ENCODE measurements at regions not wholly inside any gene's neighbourhood (a gene's known extent, or its start where the extent isn't known, plus 50 kb on each side); places are given as distances from the start of the nearest gene placed in this dataset.

DNA sequence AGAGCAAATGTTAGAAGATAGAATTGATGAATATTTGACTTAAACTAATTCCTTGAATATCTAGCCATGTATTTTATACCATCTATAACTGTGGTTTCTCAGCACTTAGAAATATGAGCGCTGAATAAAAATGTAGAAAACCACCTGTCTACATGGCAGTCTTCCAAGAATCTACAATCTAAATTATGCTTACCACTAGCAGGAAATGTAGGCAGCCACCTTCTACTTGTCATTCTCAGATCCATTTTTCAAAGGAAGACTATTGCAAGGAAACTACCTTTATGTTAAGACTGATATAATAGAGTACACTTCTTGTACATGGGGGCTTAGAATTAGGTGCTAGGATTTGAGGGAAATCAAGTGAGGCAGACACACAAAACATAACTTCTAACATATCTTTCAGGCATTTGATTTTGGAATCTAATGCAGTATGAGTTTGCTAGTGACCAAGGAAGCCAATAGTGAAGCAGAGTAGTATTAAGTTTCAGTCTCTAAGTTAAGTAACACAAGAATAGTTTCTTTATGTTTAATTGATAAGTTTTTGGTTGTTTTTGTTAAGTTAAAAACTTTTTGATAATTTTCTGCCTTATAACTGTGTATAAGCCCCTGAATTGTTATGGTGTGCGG lies 175.9 kb upstream of the ITGA4 start:
- Histone ChIP-seq H3K9ac (ENCODE audit: low read depth, low read length) (no peak overlapping the region), H4K8ac (ENCODE audit: low read depth in 2 of 2, low read length in 2 of 2) (no peak overlapping the region), H3K14ac (replicated peaks; ENCODE audit: low read depth, low read length) (no peak overlapping the region), H3K56ac (ENCODE audit: extremely low read depth, insufficient read depth, low read length) (no peak overlapping the region), H3K9me1 (ENCODE audit: insufficient read depth, low read length) (no peaks in the 10 kb centered on the region), H3K4me3 (ENCODE audit: insufficient read depth, low read depth, low read length) (no peak overlapping the region), H2AK9ac (replicated peaks; ENCODE audit: low read depth, low read length, poor library complexity) (no peak overlapping the region), H3K9me3 (ENCODE audit: control insufficient read depth, insufficient read depth, low read length) (no peaks in the 10 kb centered on the region), H3K36me3 (ENCODE audit: control insufficient read depth, insufficient read depth, low read length) (no peaks in the 10 kb centered on the region), H4K91ac (ENCODE audit: insufficient read depth, low read depth, low read length) (no peak overlapping the region), H2BK5ac (ENCODE audit: low read depth, low read length, poor library complexity, severe bottlenecking) (no peak overlapping the region), H2AK5ac (ENCODE audit: low read depth, low read length) (no peak overlapping the region), H2BK20ac (ENCODE audit: low read depth, low read length) (no peak overlapping the region), H4K20me1 (ENCODE audit: insufficient read depth, low read length) (no peaks in the 10 kb centered on the region), H3K79me1 (ENCODE audit: low read depth in 1 of 2, low read length in 2 of 2) (no peaks in the 10 kb centered on the region), H4K5ac (ENCODE audit: low read depth, low read length) (no peak overlapping the region), H2BK120ac (ENCODE audit: low read depth, low read length) (no peak overlapping the region), H3K27ac (ENCODE audit: insufficient read depth, low read length) (no peak overlapping the region), H3K4ac (ENCODE audit: low read depth, low read length) (no peak overlapping the region), H2AFZ (replicated peaks; ENCODE audit: low read length, poor library complexity) (no peak overlapping the region), H3K23ac (ENCODE audit: low read depth, low read length) (no peak overlapping the region), H3K27me3 (ENCODE audit: control insufficient read depth, insufficient read depth, low read length) (no peaks in the 10 kb centered on the region), H3K18ac (ENCODE audit: low read depth, low read length) (no peak overlapping the region), H3K4me2 (ENCODE audit: low read depth, low read length) (no peak overlapping the region), H3K4me1 (ENCODE audit: control insufficient read depth, insufficient read depth, low read length) (no peaks in the 10 kb centered on the region), H2BK15ac (ENCODE audit: low read depth, low read length) (no peak overlapping the region)
- intact Hi-C loops (cut with micrococcal nuclease) = no loop called here
- DNase-seq (no peak), ATAC-seq (ENCODE audit: low read depth) (no peak)
- POLR2A ChIA-PET (ENCODE audit: unreplicated experiment) = no interaction called here
- CTCF ChIA-PET = no interaction called here
- no TSS peak for BruUV-seq (replicated peaks)
- in situ Hi-C loops (cut with MboI; ENCODE audit: low sequenced_read_pairs) = no loop called here
- no peak for TF ChIP-seq CHD1 (IDR thresholded peaks at IDR 0.05; ENCODE audit: low read depth, low read length)
- TF ChIP-seq, protein P1, sequence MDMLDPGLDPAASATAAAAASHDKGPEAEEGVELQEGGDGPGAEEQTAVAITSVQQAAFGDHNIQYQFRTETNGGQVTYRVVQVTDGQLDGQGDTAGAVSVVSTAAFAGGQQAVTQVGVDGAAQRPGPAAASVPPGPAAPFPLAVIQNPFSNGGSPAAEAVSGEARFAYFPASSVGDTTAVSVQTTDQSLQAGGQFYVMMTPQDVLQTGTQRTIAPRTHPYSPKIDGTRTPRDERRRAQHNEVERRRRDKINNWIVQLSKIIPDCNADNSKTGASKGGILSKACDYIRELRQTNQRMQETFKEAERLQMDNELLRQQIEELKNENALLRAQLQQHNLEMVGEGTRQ (IDR thresholded peaks at IDR 0.05; ENCODE audit: low read depth, low read length) = no peak
- TF ChIP-seq BHLHE40 (IDR thresholded peaks at IDR 0.05; ENCODE audit: low read depth, low read length) = no peak
- no peak for TF ChIP-seq MAFK (IDR thresholded peaks at IDR 0.05; ENCODE audit: low read depth, low read length)
- no peak for TF ChIP-seq POLR2A (IDR thresholded peaks at IDR 0.05; ENCODE audit: low read depth, low read length)
- no CpG with 5 or more reads among the region's 2 CpGs for WGBS, 2 experiments (ENCODE audit: extremely low coverage in 2 of 2, insufficient read length in 1 of 2)
- dilution Hi-C loops (cut with HindIII; ENCODE audit: low sequenced_read_pairs, unreplicated experiment) = no loop called here
